CD14-positive monocyte (primary cell): ENCODE measurements at regions not wholly inside any gene's neighbourhood (a gene's known extent, or its start where the extent isn't known, plus 50 kb on each side); places are given as distances from the start of the nearest gene placed in this dataset.

ENCODE experiments used
- DNase-seq, 3 donors: peaks; one replicate each; pipeline ENCODE4 v3.0.0-alpha.2; 2011 to 2022
- H2AFZ ChIP-seq: 2 replicates; pipeline ENCODE4 v1.6.0; 2012; ENCODE audit warnings: mild to moderate bottlenecking, low read depth, low read length, inconsistent platforms; ENCODE audit not compliant: insufficient read depth, poor library complexity, severe bottlenecking
- H3K27ac ChIP-seq, 2 donors: 1 replicate in 1 of 2; 2 replicates in 1 of 2; pipeline ENCODE4 v1.5.1; 2012 to 2013; ENCODE audit warnings: low read length in 2 of 2, control low read depth in 1 of 2, inconsistent platforms in 1 of 2, low read depth in 1 of 2, mild to moderate bottlenecking in 1 of 2
- H3K27me3 ChIP-seq, 2 donors: one replicate each; pipeline versions ENCODE4 v1.6.0 to v1.6.1; 2011 to 2013; ENCODE audit warnings: low read length in 2 of 2; ENCODE audit not compliant: control insufficient read depth in 2 of 2, insufficient read depth in 2 of 2
- H3K36me3 ChIP-seq, 2 donors: replicated peaks in 1 of 2; 1 replicate in 1 of 2; 2 replicates in 1 of 2; pipeline versions ENCODE4 v1.5.1 to v1.6.1; 2012 to 2013; ENCODE audit warnings: low read length in 2 of 2, control low read depth in 1 of 2, inconsistent platforms in 1 of 2, mild to moderate bottlenecking in 1 of 2; ENCODE audit not compliant: insufficient read depth in 2 of 2, control insufficient read depth in 1 of 2
- H3K4me1 ChIP-seq, 2 donors: 1 replicate in 1 of 2; 2 replicates in 1 of 2; pipeline versions ENCODE4 v1.5.1 to v1.6.1; 2012 to 2013; ENCODE audit warnings: low read length in 2 of 2, control low read depth in 1 of 2, inconsistent platforms in 1 of 2, mild to moderate bottlenecking in 1 of 2, moderate library complexity in 1 of 2; ENCODE audit not compliant: insufficient read depth in 2 of 2, control insufficient read depth in 1 of 2
- H3K4me2 ChIP-seq: replicated peaks from 2 replicates; pipeline ENCODE3; 2012; ENCODE audit warnings: low read length, moderate library complexity, mild to moderate bottlenecking; ENCODE audit not compliant: poor library complexity, severe bottlenecking; ENCODE audit errors: extremely low read depth
- H3K4me3 ChIP-seq, 3 experiments: fragments of 200-600 bp in 1 of 3; sonication (generic) in 1 of 3; replicated peaks in 1 of 3; 1 replicate in 2 of 3; 2 replicates in 1 of 3; pipeline ENCODE4 v1.5.1; 2011 to 2013; ENCODE audit warnings: low read length in 3 of 3, mild to moderate bottlenecking in 3 of 3, control low read depth in 2 of 3, low read depth in 2 of 3, inconsistent platforms in 1 of 3, moderate library complexity in 1 of 3
- H3K79me2 ChIP-seq: 2 replicates; pipeline ENCODE4 v1.6.0; 2012; ENCODE audit warnings: mild to moderate bottlenecking, control low read depth, inconsistent platforms, low read length, moderate library complexity; ENCODE audit not compliant: insufficient read depth
- H3K9ac ChIP-seq: 2 replicates; pipeline ENCODE4 v1.6.0; 2017; ENCODE audit warnings: low read length, mild to moderate bottlenecking; ENCODE audit not compliant: insufficient read depth, poor library complexity, severe bottlenecking
- H3K9me3 ChIP-seq, 2 donors: replicated peaks in 1 of 2; 1 replicate in 1 of 2; 2 replicates in 1 of 2; pipeline versions ENCODE4 v1.5.1 to v1.6.1; 2012 to 2013; ENCODE audit warnings: low read length in 2 of 2, control low read depth in 1 of 2; ENCODE audit not compliant: control insufficient read depth in 1 of 2, insufficient read depth in 1 of 2
- H4K20me1 ChIP-seq: 2 replicates; pipeline ENCODE4 v1.6.0; 2012; ENCODE audit warnings: mild to moderate bottlenecking, low read length, control low read depth, moderate library complexity; ENCODE audit not compliant: insufficient read depth
- H3K27ac Mint-ChIP-seq, 7 donors: one replicate each; pipeline ENCODE4 v1.8.0; 2020; ENCODE audit warnings: mild to moderate bottlenecking in 7 of 7, mixed read lengths in 7 of 7, moderate library complexity in 6 of 7, inconsistent platforms in 2 of 7
- H3K27me3 Mint-ChIP-seq, 3 donors: one replicate each; pipeline ENCODE4 v1.8.0; 2021 to 2022; ENCODE audit warnings: low read depth in 3 of 3, mild to moderate bottlenecking in 3 of 3, mixed read lengths in 3 of 3, moderate library complexity in 3 of 3, inconsistent platforms in 1 of 3
- H3K36me3 Mint-ChIP-seq, 2 donors: one replicate each; pipeline ENCODE4 v1.8.0; 2020; ENCODE audit warnings: mixed read lengths in 2 of 2, inconsistent platforms in 1 of 2, mild to moderate bottlenecking in 1 of 2
- H3K4me1 Mint-ChIP-seq: one replicate; pipeline ENCODE4 v1.8.0; 2020; ENCODE audit warnings: mild to moderate bottlenecking, mixed read lengths
- H3K4me3 Mint-ChIP-seq, 2 donors: one replicate each; pipeline ENCODE4 v1.8.0; 2020; ENCODE audit warnings: mild to moderate bottlenecking in 2 of 2, mixed read lengths in 2 of 2, moderate library complexity in 1 of 2
- H3K9me3 Mint-ChIP-seq, 7 donors: one replicate each; pipeline ENCODE4 v1.8.0; 2020 to 2022; ENCODE audit warnings: mixed read lengths in 7 of 7, mild to moderate bottlenecking in 6 of 7, moderate library complexity in 6 of 7, inconsistent platforms in 2 of 7
- CTCF ChIP-seq: fragments of 200-600 bp; IDR thresholded peaks from one replicate; pipeline ENCODE4 v1.8.0; 2022; ENCODE audit warnings: antibody characterized with exemption, mild to moderate bottlenecking
- WGBS: methylation state at CpG from one replicate; pipeline ENCODE4 v1.1.5; 2013; ENCODE audit warnings: missing lambda C conversion rate; ENCODE audit not compliant: insufficient coverage; 5-methylcytosine and 5-hydroxymethylcytosine counted together
- intact Hi-C, 2 donors: fragments of 100-400 bp; cut with micrococcal nuclease; formaldehyde crosslinking; loops; one replicate each; pipeline versions ENCODE4 v1.15.0 to v1.15.1; 2023

GRCh38 chr12:127254420-127254955, 1012.5 kb upstream of the TMEM132C start:
- no peak overlapping the region for H3K4me3 ChIP-seq
- no peak overlapping the region for H3K4me2 ChIP-seq
- H3K4me1 Mint-ChIP-seq = no peaks in the 10 kb centered on the region
- peaks cover 3 to 5% (median 4%) of the 10 kb centered on the region in 3 donors for H3K27me3 Mint-ChIP-seq
- H3K9me3 ChIP-seq = no peaks in the 10 kb centered on the region
- no peak overlapping the region for H3K9ac ChIP-seq
- no peak overlapping the region for H3K27ac ChIP-seq
- peaks cover 0 to 7% of the 10 kb centered on the region in 2 donors for H3K27me3 ChIP-seq
- no peaks in the 10 kb centered on the region for H3K36me3 ChIP-seq
- no peak overlapping the region for H3K27ac Mint-ChIP-seq
- H2AFZ ChIP-seq = no peak overlapping the region
- H4K20me1 ChIP-seq = no peaks in the 10 kb centered on the region
- no peak overlapping the region for H3K4me3 Mint-ChIP-seq
- no peaks in the 10 kb centered on the region for H3K4me1 ChIP-seq
- no peaks in the 10 kb centered on the region for H3K36me3 Mint-ChIP-seq
- intact Hi-C loops = no loop called here
- DNase-seq = no peak
- TF ChIP-seq CTCF = no peak
- 82% methylated on average over 2 of the region's 5 CpGs for WGBS
- peaks cover 0 to 6% (median 2%) of the 10 kb centered on the region in 7 donors for H3K9me3 Mint-ChIP-seq
- H3K79me2 ChIP-seq = no peaks in the 10 kb centered on the region

- H3K36me3 ChIP-seq = no peaks in the 10 kb centered on the region
- no peak overlapping the region for H3K4me3 Mint-ChIP-seq
- no peak overlapping the region for H3K4me3 ChIP-seq
- H3K9ac ChIP-seq = no peak overlapping the region
- peaks cover 0 to 1% of the 10 kb centered on the region in 2 donors for H3K4me1 ChIP-seq
- no peak overlapping the region for H3K27ac Mint-ChIP-seq
- WGBS = 80% methylated on average over 2 of the region's 5 CpGs
- no peaks in the 10 kb centered on the region for H3K79me2 ChIP-seq
- no peak overlapping the region for H3K27ac ChIP-seq
- no peaks in the 10 kb centered on the region for H3K27me3 ChIP-seq
- no peak overlapping the region for H3K4me2 ChIP-seq
- no peaks in the 10 kb centered on the region for H3K36me3 Mint-ChIP-seq
- H2AFZ ChIP-seq = no peak overlapping the region
- peaks cover 3% of the 10 kb centered on the region for H3K4me1 Mint-ChIP-seq
- no peak for TF ChIP-seq CTCF
- intact Hi-C loops = no loop called here
- H3K9me3 ChIP-seq = no peaks in the 10 kb centered on the region
- H3K27me3 Mint-ChIP-seq = peaks cover 0 to 3% (median 2%) of the 10 kb centered on the region in 3 donors
- DNase-seq = no peak
- H3K9me3 Mint-ChIP-seq = peaks cover 0 to 11% (median 1%) of the 10 kb centered on the region in 7 donors
- no peaks in the 10 kb centered on the region for H4K20me1 ChIP-seq
Observed at GRCh38 chr12:127257366-127257935, 1009.5 kb upstream of the TMEM132C start.
